K562 (cell line): ENCODE measurements at regions not wholly inside any gene's neighbourhood (a gene's known extent, or its start where the extent isn't known, plus 50 kb on each side); places are given as distances from the start of the nearest gene placed in this dataset.

Experiments
- ATAC-seq: fragments of 200-7000 bp; cut with Tn5 transposase; 3 replicates; pipeline ENCODE4 v1.9.1; 2020; ENCODE audit warnings: moderate library complexity
- BruUV-seq: library from RNA; stranded (reverse); fragments of 400-500 nt; replicated peaks from 2 replicates; lab custom pipeline; 2021; lab: Mats Ljungman, UMichigan
- CTCF ChIA-PET: fragments of 300-600 bp; formaldehyde crosslinking; extraction: SDS; loops from one replicate; lab custom pipeline; 2021; ENCODE audit warnings: low intra/inter-chr PET ratio; lab: Yijun Ruan, JAX
- POLR2A ChIA-PET: fragments of 300-600, 350-650 bp; sonication (Branson Sonifier 250); formaldehyde crosslinking; extraction: SDS; loops from one replicate; lab custom pipeline; 2021; ENCODE audit warnings: antibody characterized with exemption, inconsistent platforms; lab: Yijun Ruan, JAX
- DNase-seq, 4 experiments: peaks; one replicate each; pipeline versions ENCODE4 v3.0.0 to v3.0.0-alpha.2; 2011 to 2018; ENCODE audit warnings: low spot score in 3 of 4, mixed read lengths in 3 of 4; ENCODE audit errors: extremely low read depth in 1 of 4
- FAIRE-seq: peaks from 2 replicates; lab custom pipeline; 2011; peaks lifted over from hg19 to GRCh38; lab: Jason Lieb, UNC
- H2AFZ ChIP-seq: 2 replicates; pipeline ENCODE4 v1.6.0; 2011; ENCODE audit warnings: low read depth, low read length, control low read depth, inconsistent platforms
- H3K27ac ChIP-seq: fragments of 200-600 bp; 3 replicates; pipeline ENCODE4 v1.8.0; 2011; ENCODE audit warnings: low read depth, mild to moderate bottlenecking, control low read depth, inconsistent platforms, low read length, moderate library complexity, mixed read lengths; ENCODE audit errors: extremely low read depth
- H3K27me3 ChIP-seq, 2 experiments: fragments of 300-600 bp in 1 of 2; 2 replicates in 1 of 2; 3 replicates in 1 of 2; pipeline versions ENCODE4 v1.6.0 to v1.8.0; 2011; ENCODE audit warnings: inconsistent platforms in 2 of 2, low read length in 2 of 2, mild to moderate bottlenecking in 1 of 2, mixed read lengths in 1 of 2, moderate library complexity in 1 of 2; ENCODE audit not compliant: control insufficient read depth in 2 of 2, insufficient read depth in 2 of 2
- H3K36me3 ChIP-seq: fragments of 300-600 bp; 3 replicates; pipeline ENCODE4 v1.8.0; 2011; ENCODE audit warnings: mild to moderate bottlenecking, low read length, inconsistent platforms; ENCODE audit not compliant: control insufficient read depth, insufficient read depth
- H3K4me1 ChIP-seq, 2 experiments: fragments of 200-600 bp in 1 of 2; replicated peaks in 1 of 2; 2 replicates in 1 of 2; 3 replicates in 1 of 2; pipeline versions ENCODE4 v1.5.1 to v1.8.0; 2011; ENCODE audit warnings: inconsistent platforms in 2 of 2, low read length in 2 of 2, mild to moderate bottlenecking in 1 of 2, mixed read lengths in 1 of 2, moderate library complexity in 1 of 2; ENCODE audit not compliant: control insufficient read depth in 2 of 2, insufficient read depth in 2 of 2
- H3K4me2 ChIP-seq: 2 replicates; pipeline ENCODE4 v1.6.1; 2011; ENCODE audit warnings: low read length, control low read depth, inconsistent platforms, mixed read lengths; ENCODE audit not compliant: insufficient read depth
- H3K4me3 ChIP-seq: fragments of 200-600 bp; sonication (generic), shearing (Covaris generic); 2 replicates; pipeline ENCODE4 v1.5.1; 2016; ENCODE audit warnings: control low read depth, inconsistent platforms
- H3K79me2 ChIP-seq: fragments of 200-600 bp; 3 replicates; pipeline ENCODE4 v1.8.0; 2011; ENCODE audit warnings: low read length, inconsistent platforms; ENCODE audit not compliant: control insufficient read depth, insufficient read depth
- H3K9ac ChIP-seq, 2 experiments: 2 replicates each; pipeline versions ENCODE4 v1.6.0 to v1.6.1; 2011; ENCODE audit warnings: low read depth in 2 of 2, low read length in 2 of 2, control low read depth in 1 of 2, inconsistent platforms in 1 of 2, mild to moderate bottlenecking in 1 of 2, mixed read lengths in 1 of 2; ENCODE audit not compliant: insufficient read depth in 1 of 2
- H3K9me1 ChIP-seq: one replicate; pipeline ENCODE4 v1.6.0; 2011; ENCODE audit warnings: inconsistent platforms, mild to moderate bottlenecking, low read length, moderate library complexity; ENCODE audit not compliant: control insufficient read depth, insufficient read depth
- H3K9me3 ChIP-seq: replicated peaks from 2 replicates; pipeline ENCODE4 v1.5.1; 2011; ENCODE audit warnings: low read depth, low read length, inconsistent platforms; ENCODE audit not compliant: control insufficient read depth, insufficient read depth
- H4K20me1 ChIP-seq: replicated peaks from 2 replicates; pipeline ENCODE4 v1.6.1; 2011; ENCODE audit warnings: low read length, inconsistent platforms, mixed read lengths; ENCODE audit not compliant: control insufficient read depth, insufficient read depth
- DNMT1 ChIP-seq: fragments of 450-650 bp; IDR thresholded peaks from 2 replicates; pipeline ENCODE4 v1.6.1; 2016; ENCODE audit warnings: antibody characterized with exemption, mild to moderate bottlenecking
- FOXM1 ChIP-seq, 2 experiments: fragments of 450-650 bp in 1 of 2; sonication (generic) in 1 of 2; formaldehyde crosslinking in 1 of 2; IDR thresholded peaks; 2 replicates each; pipeline versions ENCODE4 v1.6.1 to v1.9.0; 2017 to 2022; ENCODE audit warnings: low read depth in 2 of 2, mild to moderate bottlenecking in 2 of 2, missing genetic modification reagents in 1 of 2, moderate library complexity in 1 of 2
- KLF13 ChIP-seq: fragments of 450-650 bp; IDR thresholded peaks from 2 replicates; pipeline ENCODE4 v1.6.1; 2016; ENCODE audit warnings: missing genetic modification characterization, low read depth, mild to moderate bottlenecking, missing compliant biosample characterization, moderate library complexity, borderline replicate concordance
- MEF2D ChIP-seq: conservative IDR thresholded peaks from 2 replicates; pipeline ENCODE4 v1.6.1; 2016; ENCODE audit warnings: low read depth, missing genetic modification characterization, missing compliant biosample characterization
- NRF1 ChIP-seq, 2 experiments: fragments of 450-650 bp; IDR thresholded peaks in 1 of 2; conservative IDR thresholded peaks in 1 of 2; 2 replicates each; pipeline ENCODE4 v1.6.1; 2014; ENCODE audit warnings: mild to moderate bottlenecking in 2 of 2
- SIX5 ChIP-seq, 2 experiments: IDR thresholded peaks; 2 replicates each; pipeline ENCODE4 v1.6.1; 2011; ENCODE audit warnings: low read length in 2 of 2, borderline replicate concordance in 1 of 2, low read depth in 1 of 2, mild to moderate bottlenecking in 1 of 2, moderate library complexity in 1 of 2; ENCODE audit not compliant: insufficient read depth in 1 of 2
- SMARCC2 ChIP-seq: fragments of 450-650 bp; IDR thresholded peaks from 2 replicates; pipeline ENCODE4 v1.6.1; 2017; ENCODE audit warnings: antibody characterized with exemption, moderate library complexity, mild to moderate bottlenecking, low read depth
- TARDBP ChIP-seq: fragments of 450-650 bp; IDR thresholded peaks from 2 replicates; pipeline ENCODE4 v1.6.1; 2016
- ZC3H4 ChIP-seq: sonication (generic); formaldehyde crosslinking; IDR thresholded peaks from 2 replicates; pipeline ENCODE4 v1.9.0; 2021; ENCODE audit warnings: missing genetic modification reagents, borderline replicate concordance
- ZFP30 ChIP-seq: fragments of 250-450 bp; sonication (Bioruptor Pico); IDR thresholded peaks from 2 replicates; pipeline ENCODE4 v1.8.0; 2022; ENCODE audit warnings: moderate library complexity, mild to moderate bottlenecking, inconsistent platforms, borderline replicate concordance
- ZNF12 ChIP-seq: sonication (generic); formaldehyde crosslinking; IDR thresholded peaks from 2 replicates; pipeline ENCODE4 v1.4.0; 2020; ENCODE audit warnings: mild to moderate bottlenecking, missing genetic modification reagents
- ZNF133 ChIP-seq: fragments of 250-450 bp; sonication (Bioruptor Pico); IDR thresholded peaks from 2 replicates; pipeline ENCODE4 v1.4.0; 2020; ENCODE audit warnings: mild to moderate bottlenecking
- ZNF224 ChIP-seq: sonication (generic); formaldehyde crosslinking; IDR thresholded peaks from 2 replicates; pipeline ENCODE4 v1.8.0; 2022; ENCODE audit warnings: mild to moderate bottlenecking, missing genetic modification reagents
- ZNF239 ChIP-seq: fragments of 250-450 bp; sonication (Bioruptor Pico); IDR thresholded peaks from 2 replicates; pipeline ENCODE4 v1.4.0; 2020; ENCODE audit warnings: mild to moderate bottlenecking
- ZNF324 ChIP-seq: fragments of 250-450 bp; sonication (Bioruptor Pico); IDR thresholded peaks from 2 replicates; pipeline ENCODE4 v1.4.0; 2020; ENCODE audit warnings: mild to moderate bottlenecking
- ZNF445 ChIP-seq: fragments of 250-450 bp; sonication (Bioruptor Pico); IDR thresholded peaks from 2 replicates; pipeline ENCODE4 v1.4.0; 2020; ENCODE audit warnings: low read depth, mild to moderate bottlenecking, moderate library complexity
- ZNF79 ChIP-seq: fragments of 250-450 bp; sonication (Bioruptor Pico); IDR thresholded peaks from 2 replicates; pipeline ENCODE4 v1.4.0; 2020; ENCODE audit warnings: low read depth, mild to moderate bottlenecking, moderate library complexity
- WGBS: fragments of 100-300 bp; shearing (Covaris generic); methylation state at CpG from one replicate; pipeline ENCODE4 v1.1.6; 2016; ENCODE audit warnings: low coverage, mixed read lengths; ENCODE audit not compliant: insufficient coverage; ENCODE audit errors: missing lambda C conversion rate; 5-methylcytosine and 5-hydroxymethylcytosine counted together
- in situ Hi-C: fragments of 300-500 bp; cut with MboI; formaldehyde crosslinking; loops from 4 replicates; pipeline ENCODE4 v1.15.0; 2018; ENCODE audit warnings: inconsistent platforms, mixed read lengths
- intact Hi-C: fragments of 100-400 bp; cut with micrococcal nuclease; formaldehyde crosslinking; loops from 2 replicates; pipeline ENCODE4 v1.14.2; 2022
- TF ChIP-seq, protein P1 (sequence below): fragments of 450-650 bp; IDR thresholded peaks from 2 replicates; pipeline ENCODE4 v1.6.1; 2016; ENCODE audit warnings: antibody characterized with exemption
- TF ChIP-seq, protein P2 (sequence below): fragments of 450-650 bp; IDR thresholded peaks from 2 replicates; pipeline ENCODE4 v1.7.0; 2016; ENCODE audit warnings: borderline replicate concordance

DNA sequence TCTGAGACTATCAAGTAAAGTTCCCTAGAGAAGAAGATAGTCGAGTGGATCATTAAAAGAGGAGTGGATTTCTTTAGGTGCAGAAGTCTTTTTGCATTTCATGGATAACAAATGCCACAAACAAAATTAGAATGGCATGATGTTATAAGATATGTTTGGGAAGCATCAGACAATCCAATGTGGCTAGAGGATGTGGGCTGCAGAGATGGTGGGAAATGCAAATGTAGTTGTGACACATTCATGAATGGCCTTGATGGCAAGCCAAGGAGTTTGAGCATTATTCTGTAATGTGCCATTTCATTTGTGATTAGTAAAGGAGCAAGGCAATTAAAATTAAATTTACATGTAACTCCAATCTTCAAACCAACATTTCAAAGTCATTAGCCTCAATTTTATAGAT lies 211.9 kb downstream of the CENPW start:
- intact Hi-C loops (no loop called here), in situ Hi-C loops (no loop called here)
- no TSS peak for BruUV-seq
- WGBS: 0% methylated on average over 1 of the region's 1 CpG
- CTCF ChIA-PET: no interaction called here
- POLR2A ChIA-PET: no interaction called here
- Histone ChIP-seq H4K20me1 (no peaks in the 10 kb centered on the region), H3K9me1 (no peaks in the 10 kb centered on the region), H3K9ac (no peak overlapping the region), H2AFZ (no peak overlapping the region), H3K9me3 (no peaks in the 10 kb centered on the region), H3K4me1 (no peaks in the 10 kb centered on the region), H3K36me3 (no peaks in the 10 kb centered on the region), H3K79me2 (no peaks in the 10 kb centered on the region), H3K27ac (no peak overlapping the region), H3K4me3 (no peak overlapping the region), H3K27me3 (no peaks in the 10 kb centered on the region), H3K4me2 (no peak overlapping the region)
- DNase-seq (no peak), FAIRE-seq (no peak), ATAC-seq (no peak)
- TF ChIP-seq ZFP30 (CRISPR knock-in tag) (no peak), ZNF445 (no peak), TARDBP (no peak), SMARCC2 (no peak), ZNF12 (CRISPR knock-in tag) (no peak), ZNF133 (CRISPR knock-in tag) (no peak), SIX5 (IDR thresholded peaks at IDR 0.05; ENCODE audit: borderline replicate concordance in 1 of 2, insufficient read depth in 1 of 2, low read depth in 1 of 2, low read length in 2 of 2) (no peak), KLF13 (tag) (no peak), MEF2D (no peak), ZC3H4 (CRISPR knock-in tag) (no peak), ZNF239 (CRISPR knock-in tag) (no peak), DNMT1 (no peak), ZNF224 (CRISPR knock-in tag) (no peak), NRF1 (conservative IDR thresholded peaks at IDR 0.05 in 1 of 2, IDR thresholded peaks at IDR 0.05 in 1 of 2) (no peak), ZNF79 (CRISPR knock-in tag) (no peak), FOXM1 (IDR thresholded peaks at IDR 0.05; ENCODE audit: low read depth) (no peak), FOXM1 (CRISPR knock-in tag; IDR thresholded peaks at IDR 0.05; ENCODE audit: low read depth) (no peak), ZNF324 (no peak)
- TF ChIP-seq, protein P1, sequence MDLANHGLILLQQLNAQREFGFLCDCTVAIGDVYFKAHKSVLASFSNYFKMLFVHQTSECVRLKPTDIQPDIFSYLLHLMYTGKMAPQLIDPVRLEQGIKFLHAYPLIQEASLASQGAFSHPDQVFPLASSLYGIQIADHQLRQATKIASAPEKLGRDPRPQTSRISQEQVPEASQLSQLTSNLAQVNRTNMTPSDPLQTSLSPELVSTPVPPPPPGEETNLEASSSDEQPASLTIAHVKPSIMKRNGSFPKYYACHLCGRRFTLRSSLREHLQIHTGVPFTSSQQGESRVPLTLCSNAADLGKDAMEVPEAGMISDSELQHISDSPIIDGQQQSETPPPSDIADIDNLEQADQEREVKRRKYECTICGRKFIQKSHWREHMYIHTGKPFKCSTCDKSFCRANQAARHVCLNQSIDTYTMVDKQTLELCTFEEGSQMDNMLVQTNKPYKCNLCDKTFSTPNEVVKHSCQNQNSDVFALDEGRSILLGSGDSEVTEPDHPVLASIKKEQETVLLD: no peak
- TF ChIP-seq, protein P2, sequence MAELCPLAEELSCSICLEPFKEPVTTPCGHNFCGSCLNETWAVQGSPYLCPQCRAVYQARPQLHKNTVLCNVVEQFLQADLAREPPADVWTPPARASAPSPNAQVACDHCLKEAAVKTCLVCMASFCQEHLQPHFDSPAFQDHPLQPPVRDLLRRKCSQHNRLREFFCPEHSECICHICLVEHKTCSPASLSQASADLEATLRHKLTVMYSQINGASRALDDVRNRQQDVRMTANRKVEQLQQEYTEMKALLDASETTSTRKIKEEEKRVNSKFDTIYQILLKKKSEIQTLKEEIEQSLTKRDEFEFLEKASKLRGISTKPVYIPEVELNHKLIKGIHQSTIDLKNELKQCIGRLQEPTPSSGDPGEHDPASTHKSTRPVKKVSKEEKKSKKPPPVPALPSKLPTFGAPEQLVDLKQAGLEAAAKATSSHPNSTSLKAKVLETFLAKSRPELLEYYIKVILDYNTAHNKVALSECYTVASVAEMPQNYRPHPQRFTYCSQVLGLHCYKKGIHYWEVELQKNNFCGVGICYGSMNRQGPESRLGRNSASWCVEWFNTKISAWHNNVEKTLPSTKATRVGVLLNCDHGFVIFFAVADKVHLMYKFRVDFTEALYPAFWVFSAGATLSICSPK: no peak
